ENCODE measurements at regions not wholly inside any gene's neighbourhood (a gene's known extent, or its start where the extent isn't known, plus 50 kb on each side); places are given as distances from the start of the nearest gene placed in this dataset.
"Not testable (repeated sequence)": the region's sequence is repeated elsewhere in the genome, so short reads cannot be mapped to it uniquely, and the experiment has no call there.

- not testable (repeated sequence) for DNase-seq
These were observed 319.3 kb upstream of the THBS1 start for GRCh38 chr15:39261397-39262183.

- not testable (repeated sequence) for DNase-seq
These were observed 317.7 kb upstream of the THBS1 start for GRCh38 chr15:39262995-39263772.

GRCh38 chr15:39265261-39265660, 315.6 kb upstream of the THBS1 start:
- no peak for DNase-seq

- DNase-seq, result no peak
These were observed 314.0 kb upstream of the THBS1 start for GRCh38 chr15:39266890-39267289.

- DNase-seq, result no peak
These were observed 313.2 kb upstream of the THBS1 start for GRCh38 chr15:39267685-39268084.

GRCh38 chr15:39269352-39269751, 311.5 kb upstream of the THBS1 start:
- no peak for DNase-seq

- no peak for DNase-seq
These were observed 311.1 kb upstream of the THBS1 start for GRCh38 chr15:39269821-39270220.

GRCh38 chr15:39270221-39270855, 310.5 kb upstream of the THBS1 start:
- no peak for DNase-seq

GRCh38 chr15:39270934-39271333, 309.9 kb upstream of the THBS1 start:
- DNase-seq, result no peak

- no peak for DNase-seq
These were observed 308.0 kb upstream of the THBS1 start for GRCh38 chr15:39272901-39273300.

GRCh38 chr15:39273717-39274411, 307.0 kb upstream of the THBS1 start:
- no peak for DNase-seq

GRCh38 chr15:39275066-39275465, 305.8 kb upstream of the THBS1 start:
- no peak for DNase-seq

- no peak for DNase-seq
These were observed 301.6 kb upstream of the THBS1 start for GRCh38 chr15:39279311-39279710.

GRCh38 chr15:39281094-39281493, 299.8 kb upstream of the THBS1 start:
- DNase-seq, result no peak

GRCh38 chr15:39282663-39283208, 298.1 kb upstream of the THBS1 start:
- no peak for DNase-seq

- DNase-seq, result no peak
These were observed 297.3 kb upstream of the THBS1 start for GRCh38 chr15:39283531-39283930.

GRCh38 chr15:39285071-39285470, 295.8 kb upstream of the THBS1 start:
- DNase-seq, result no peak

GRCh38 chr15:39285663-39286062, 295.2 kb upstream of the THBS1 start:
- no peak for DNase-seq

- no peak for DNase-seq
These were observed 294.2 kb upstream of the THBS1 start for GRCh38 chr15:39286706-39287105.

GRCh38 chr15:39287322-39288195, 293.3 kb upstream of the THBS1 start:
- DNase-seq, result no peak

GRCh38 chr15:39290711-39291435, 290.0 kb upstream of the THBS1 start:
- DNase-seq, result no peak

Data from activated naive CD4-positive, alpha-beta T cell treated with anti-CD3 and anti-CD28 coated beads, Interleukin-2, amount 50 U/mL, for 16 hours (primary cell).